ENCODE measurements at regions not wholly inside any gene's neighbourhood (a gene's known extent, or its start where the extent isn't known, plus 50 kb on each side); places are given as distances from the start of the nearest gene placed in this dataset.

DNA sequence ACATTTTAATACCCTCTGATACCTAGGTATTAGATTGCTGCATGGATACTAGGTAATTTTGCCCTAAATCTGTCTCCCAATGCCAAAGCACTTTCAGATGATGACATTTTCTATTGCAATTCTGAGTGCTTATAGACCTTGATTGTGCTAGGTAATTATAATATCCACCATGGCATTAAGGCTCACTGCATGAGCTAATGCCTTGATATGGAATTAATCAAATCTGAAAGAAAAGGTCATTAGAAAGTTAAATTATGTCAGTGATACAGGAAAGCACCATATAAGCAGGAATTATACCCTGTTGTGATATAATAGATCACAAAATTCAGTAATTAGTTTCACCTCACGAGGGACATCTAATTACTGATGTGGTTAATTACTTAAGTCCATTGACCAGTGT lies 521.4 kb downstream of the DNAJB9 start:
- no peaks in the 10 kb centered on the region for H3K9me3 ChIP-seq
- no peak overlapping the region for H3K4me3 ChIP-seq
- H3K4me1 ChIP-seq: no peaks in the 10 kb centered on the region
- no peak overlapping the region for H3K27ac ChIP-seq
- TF ChIP-seq, protein P1, sequence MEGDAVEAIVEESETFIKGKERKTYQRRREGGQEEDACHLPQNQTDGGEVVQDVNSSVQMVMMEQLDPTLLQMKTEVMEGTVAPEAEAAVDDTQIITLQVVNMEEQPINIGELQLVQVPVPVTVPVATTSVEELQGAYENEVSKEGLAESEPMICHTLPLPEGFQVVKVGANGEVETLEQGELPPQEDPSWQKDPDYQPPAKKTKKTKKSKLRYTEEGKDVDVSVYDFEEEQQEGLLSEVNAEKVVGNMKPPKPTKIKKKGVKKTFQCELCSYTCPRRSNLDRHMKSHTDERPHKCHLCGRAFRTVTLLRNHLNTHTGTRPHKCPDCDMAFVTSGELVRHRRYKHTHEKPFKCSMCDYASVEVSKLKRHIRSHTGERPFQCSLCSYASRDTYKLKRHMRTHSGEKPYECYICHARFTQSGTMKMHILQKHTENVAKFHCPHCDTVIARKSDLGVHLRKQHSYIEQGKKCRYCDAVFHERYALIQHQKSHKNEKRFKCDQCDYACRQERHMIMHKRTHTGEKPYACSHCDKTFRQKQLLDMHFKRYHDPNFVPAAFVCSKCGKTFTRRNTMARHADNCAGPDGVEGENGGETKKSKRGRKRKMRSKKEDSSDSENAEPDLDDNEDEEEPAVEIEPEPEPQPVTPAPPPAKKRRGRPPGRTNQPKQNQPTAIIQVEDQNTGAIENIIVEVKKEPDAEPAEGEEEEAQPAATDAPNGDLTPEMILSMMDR (IDR thresholded peaks at IDR 0.05): no peak
- H3K36me3 ChIP-seq: no peaks in the 10 kb centered on the region
- H3K27me3 ChIP-seq: no peaks in the 10 kb centered on the region
- DNase-seq (ENCODE audit: low spot score in 2 of 2): no peak
- intact Hi-C loops (cut with DNase I): no loop called here

DNA sequence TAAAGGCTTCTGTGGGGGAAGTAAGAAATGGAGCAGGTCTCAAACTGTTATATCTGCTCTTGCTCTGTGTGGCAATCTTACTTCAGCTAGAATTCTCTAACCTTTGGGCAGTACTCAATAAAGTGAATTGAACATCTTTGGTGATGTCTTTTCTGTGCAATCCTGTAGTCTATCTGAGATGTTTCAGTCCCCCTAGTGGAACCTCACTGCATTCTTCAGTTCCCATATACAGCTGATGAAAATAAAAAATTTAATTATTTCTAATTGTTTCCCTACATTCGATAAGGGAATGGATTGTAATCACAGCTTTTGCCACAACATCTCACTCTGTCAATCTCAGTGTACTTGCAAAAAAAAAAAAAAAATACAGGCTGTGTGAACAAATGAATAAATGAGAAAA lies 522.6 kb downstream of the DNAJB9 start:
- intact Hi-C loops (cut with DNase I): no loop called here
- no peak overlapping the region for H3K4me3 ChIP-seq
- TF ChIP-seq, protein P1 (IDR thresholded peaks at IDR 0.05): no peak
- no peaks in the 10 kb centered on the region for H3K4me1 ChIP-seq
- H3K36me3 ChIP-seq: no peaks in the 10 kb centered on the region
- no peak overlapping the region for H3K27ac ChIP-seq
- DNase-seq (ENCODE audit: low spot score in 2 of 2): no peak
- no peaks in the 10 kb centered on the region for H3K9me3 ChIP-seq
- no peaks in the 10 kb centered on the region for H3K27me3 ChIP-seq

DNA sequence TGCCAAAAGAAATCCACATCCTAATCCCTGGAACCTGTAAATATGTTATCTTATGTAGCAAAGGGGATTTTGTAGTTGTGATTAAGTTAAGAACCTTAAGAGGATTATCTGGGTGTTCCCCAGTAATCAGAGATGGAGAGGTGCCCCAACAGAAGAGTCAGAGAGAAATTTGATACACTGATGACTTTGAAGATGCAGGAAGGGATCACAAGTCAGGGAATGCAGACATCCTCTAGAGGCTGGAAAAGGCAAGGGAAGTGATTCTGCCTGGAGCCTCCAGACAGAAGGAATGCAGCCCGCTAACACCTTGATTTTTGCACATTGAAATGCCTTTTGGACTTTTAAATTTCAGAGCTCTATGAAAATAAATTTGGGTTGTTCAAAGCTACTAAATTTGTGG lies 531.7 kb downstream of the DNAJB9 start:
- Histone ChIP-seq H3K27me3 (no peaks in the 10 kb centered on the region), H3K9me3 (no peaks in the 10 kb centered on the region), H3K4me3 (no peak overlapping the region), H3K4me1 (no peaks in the 10 kb centered on the region), H3K27ac (no peak overlapping the region), H3K36me3 (no peaks in the 10 kb centered on the region)
- intact Hi-C loops (cut with DNase I): no loop called here
- DNase-seq (ENCODE audit: low spot score in 2 of 2): no peak
- TF ChIP-seq, protein P1 (IDR thresholded peaks at IDR 0.05): no peak

DNA sequence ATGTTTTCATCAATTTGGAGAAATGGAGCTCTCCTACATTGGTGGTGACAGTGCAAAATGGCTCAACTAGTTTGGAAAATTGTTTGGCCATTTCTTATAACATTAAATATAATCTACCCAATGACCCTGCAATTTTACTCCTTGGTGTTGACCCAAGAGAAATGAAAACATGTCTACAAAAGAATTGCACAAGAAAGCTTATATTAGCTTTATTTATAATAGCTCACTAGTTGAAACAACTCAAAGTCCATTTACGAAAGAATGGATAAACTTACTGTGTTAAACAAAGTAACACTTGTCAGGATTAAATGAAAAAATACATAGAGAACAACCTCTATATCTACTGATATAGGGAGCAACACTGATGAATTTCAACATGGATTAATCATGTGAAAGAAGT lies 539.9 kb downstream of the DNAJB9 start:
- no peak overlapping the region for H3K27ac ChIP-seq
- DNase-seq (ENCODE audit: low spot score in 2 of 2): no peak
- TF ChIP-seq, protein P1 (IDR thresholded peaks at IDR 0.05): no peak
- H3K9me3 ChIP-seq: no peaks in the 10 kb centered on the region
- H3K4me3 ChIP-seq: no peak overlapping the region
- H3K36me3 ChIP-seq: no peaks in the 10 kb centered on the region
- no peaks in the 10 kb centered on the region for H3K4me1 ChIP-seq
- intact Hi-C loops (cut with DNase I): no loop called here
- no peaks in the 10 kb centered on the region for H3K27me3 ChIP-seq

DNA sequence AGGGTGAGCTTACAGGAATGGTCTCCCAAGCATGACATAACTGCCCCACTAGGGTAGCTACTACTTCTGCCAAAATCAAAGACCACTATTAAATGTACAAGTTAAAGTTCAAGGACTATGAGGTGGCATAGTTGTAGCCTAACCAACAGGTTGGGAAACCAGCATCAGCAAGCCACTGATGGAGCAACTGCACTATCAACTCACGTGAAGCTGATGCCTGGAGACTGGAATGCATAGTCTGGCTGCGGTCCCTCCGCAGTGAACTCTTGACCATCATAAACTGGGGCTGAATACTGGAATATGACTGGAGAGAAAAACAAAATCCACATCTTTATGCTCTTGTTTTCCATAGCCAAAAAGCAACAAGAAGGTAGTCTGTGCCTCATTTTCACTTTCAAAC lies 541.4 kb downstream of the DNAJB9 start:
- intact Hi-C loops (cut with DNase I): no loop called here
- no peak overlapping the region for H3K27ac ChIP-seq
- H3K27me3 ChIP-seq: no peaks in the 10 kb centered on the region
- H3K9me3 ChIP-seq: no peaks in the 10 kb centered on the region
- DNase-seq (ENCODE audit: low spot score in 2 of 2): no peak
- H3K36me3 ChIP-seq: no peaks in the 10 kb centered on the region
- no peak overlapping the region for H3K4me3 ChIP-seq
- TF ChIP-seq, protein P1 (IDR thresholded peaks at IDR 0.05): no peak
- no peaks in the 10 kb centered on the region for H3K4me1 ChIP-seq

DNA sequence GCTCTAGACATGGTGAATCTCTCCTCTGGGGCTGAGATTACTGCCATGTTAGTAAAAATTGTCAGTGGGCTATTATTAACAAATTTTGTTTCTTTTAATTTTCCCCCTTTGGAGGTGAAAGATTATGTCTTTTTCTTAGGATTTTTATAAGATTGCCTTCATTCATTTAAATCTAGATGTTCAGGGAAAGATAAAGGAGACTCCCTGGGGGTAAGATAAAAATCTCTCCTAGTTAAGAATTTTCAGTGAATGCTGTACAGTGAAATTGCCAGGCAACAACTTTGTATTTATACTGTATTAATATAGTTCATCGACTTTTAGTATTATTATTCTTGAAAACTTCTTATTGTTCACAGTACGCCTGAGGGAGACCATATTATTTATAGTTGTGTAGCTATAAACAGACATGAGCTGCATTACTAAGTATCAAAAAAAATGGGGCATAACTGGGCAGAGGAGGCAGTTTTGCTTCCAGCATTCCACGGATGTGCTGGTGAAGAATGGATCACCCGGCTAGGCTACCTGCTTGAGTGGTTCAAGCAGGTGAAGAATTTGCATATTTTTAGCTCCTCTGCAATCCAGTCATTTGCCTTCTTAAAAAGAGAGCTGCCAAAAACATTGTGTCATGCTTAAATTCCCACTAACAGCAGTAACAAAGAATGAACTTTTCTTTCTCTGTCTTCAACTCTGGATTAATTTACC lies 552.1 kb downstream of the DNAJB9 start:
- H3K36me3 ChIP-seq: no peaks in the 10 kb centered on the region
- no peak overlapping the region for H3K27ac ChIP-seq
- no peaks in the 10 kb centered on the region for H3K27me3 ChIP-seq
- DNase-seq (ENCODE audit: low spot score in 2 of 2): no peak
- TF ChIP-seq, protein P1 (IDR thresholded peaks at IDR 0.05): no peak
- H3K9me3 ChIP-seq: no peaks in the 10 kb centered on the region
- intact Hi-C loops (cut with DNase I): no loop called here
- no peaks in the 10 kb centered on the region for H3K4me1 ChIP-seq
- H3K4me3 ChIP-seq: no peak overlapping the region

Measured in ascending aorta (tissue), 2 donors.